GM23338 (cell line): ENCODE measurements at regions not wholly inside any gene's neighbourhood (a gene's known extent, or its start where the extent isn't known, plus 50 kb on each side); places are given as distances from the start of the nearest gene placed in this dataset.

Experiments used
- ATAC-seq: fragments of 200-7000 bp; cut with Tn5 transposase; 3 replicates; pipeline ENCODE4 v1.9.1; 2020
- DNase-seq: peaks from one replicate; pipeline ENCODE4 v3.0.0-alpha.2; 2015; ENCODE audit warnings: low spot score
- H2AFZ ChIP-seq: fragments of 200-600 bp; sonication (generic); 2 replicates; pipeline ENCODE4 v1.8.0; 2016; ENCODE audit warnings: antibody characterized with exemption, mild to moderate bottlenecking, moderate library complexity
- H3F3A ChIP-seq: fragments of 200-600 bp; sonication (generic); replicated peaks from 2 replicates; pipeline ENCODE4 v1.8.0; 2017; ENCODE audit warnings: antibody characterized with exemption, mixed run types, low read depth
- H3K27ac ChIP-seq: fragments of 200-600 bp; sonication (generic); 2 replicates; pipeline ENCODE4 v1.6.1; 2016; ENCODE audit warnings: low read depth
- H3K27me3 ChIP-seq: fragments of 200-600 bp; sonication (generic); 2 replicates; pipeline ENCODE4 v1.8.0; 2016; ENCODE audit warnings: mild to moderate bottlenecking, mixed run types, moderate library complexity; ENCODE audit not compliant: insufficient read depth
- H3K36me3 ChIP-seq: fragments of 200-600 bp; sonication (generic); 2 replicates; pipeline ENCODE4 v1.8.0; 2016; ENCODE audit warnings: mild to moderate bottlenecking; ENCODE audit not compliant: insufficient read depth
- H3K4me1 ChIP-seq: fragments of 200-600 bp; sonication (generic); 2 replicates; pipeline ENCODE4 v1.8.0; 2016; ENCODE audit warnings: mild to moderate bottlenecking, moderate library complexity; ENCODE audit not compliant: insufficient read depth
- H3K4me2 ChIP-seq: fragments of 200-600 bp; sonication (generic); 2 replicates; pipeline ENCODE4 v1.7.1; 2017; ENCODE audit warnings: mixed run types
- H3K4me3 ChIP-seq: fragments of 200-600 bp; sonication (generic); 2 replicates; pipeline ENCODE4 v1.6.1; 2016; ENCODE audit warnings: mixed run types
- H3K79me2 ChIP-seq: fragments of 200-600 bp; sonication (generic); replicated peaks from 2 replicates; pipeline ENCODE4 v1.8.0; 2017; ENCODE audit warnings: mild to moderate bottlenecking; ENCODE audit not compliant: insufficient read depth
- H3K9me2 ChIP-seq: fragments of 200-600 bp; sonication (generic); 2 replicates; pipeline ENCODE4 v1.8.0; 2017; ENCODE audit not compliant: insufficient read depth
- H4K20me1 ChIP-seq: fragments of 200-600 bp; sonication (generic); replicated peaks from 2 replicates; pipeline ENCODE4 v1.8.0; 2017; ENCODE audit warnings: mild to moderate bottlenecking; ENCODE audit not compliant: insufficient read depth
- H3K27ac Mint-ChIP-seq: 2 replicates; pipeline ENCODE4 v1.8.0; 2020; ENCODE audit warnings: inconsistent platforms, mild to moderate bottlenecking, moderate library complexity, mixed read lengths
- H3K27me3 Mint-ChIP-seq: 3 replicates; pipeline ENCODE4 v1.8.0; 2022; ENCODE audit warnings: low read depth, mild to moderate bottlenecking, moderate library complexity, mixed read lengths, inconsistent platforms; ENCODE audit not compliant: insufficient read depth, poor library complexity
- H3K36me3 Mint-ChIP-seq: 3 replicates; pipeline ENCODE4 v1.8.0; 2021; ENCODE audit warnings: low read depth, mild to moderate bottlenecking, inconsistent platforms, moderate library complexity, mixed read lengths
- H3K4me1 Mint-ChIP-seq: 3 replicates; pipeline ENCODE4 v1.8.0; 2020; ENCODE audit warnings: mild to moderate bottlenecking, inconsistent platforms, mixed read lengths
- H3K4me3 Mint-ChIP-seq: 3 replicates; pipeline ENCODE4 v1.8.0; 2021; ENCODE audit warnings: moderate library complexity, mild to moderate bottlenecking, inconsistent platforms, mixed read lengths
- H3K9me3 Mint-ChIP-seq: 3 replicates; pipeline ENCODE4 v1.8.0; 2020; ENCODE audit warnings: moderate library complexity, mild to moderate bottlenecking, inconsistent platforms, mixed read lengths
- CTCF ChIP-seq, 2 experiments: fragments of 200-600 bp in 1 of 2; sonication (generic) in 1 of 2; conservative IDR thresholded peaks; 2 replicates each; pipeline versions ENCODE4 v1.5.1 to v1.6.1; 2016 to 2017; ENCODE audit warnings: antibody characterized with exemption in 2 of 2, low read depth in 2 of 2, mild to moderate bottlenecking in 2 of 2, moderate library complexity in 1 of 2
- JUNB ChIP-seq: IDR thresholded peaks from one replicate; pipeline ENCODE4 v1.6.1; 2016; ENCODE audit warnings: antibody characterized with exemption; ENCODE audit not compliant: unreplicated experiment
- REST ChIP-seq: IDR thresholded peaks from one replicate; pipeline ENCODE4 v1.6.1; 2018; ENCODE audit warnings: antibody characterized with exemption; ENCODE audit not compliant: unreplicated experiment
- ZNF331 ChIP-seq: fragments of 250-450 bp; sonication (Bioruptor Pico); IDR thresholded peaks from 2 replicates; pipeline ENCODE4 v1.5.0; 2020; ENCODE audit warnings: low read depth, mild to moderate bottlenecking, moderate library complexity
- TF ChIP-seq, protein P1 (sequence below): fragments of 250-450 bp; sonication (Bioruptor Pico); IDR thresholded peaks from 2 replicates; pipeline ENCODE4 v1.5.0; 2020; ENCODE audit warnings: mild to moderate bottlenecking, moderate library complexity

- Histone ChIP-seq H3K4me2 (no peak overlapping the region), H3K27ac (no peak overlapping the region), H2AFZ (no peak overlapping the region), H3K27me3 (no peaks in the 10 kb centered on the region), H3K36me3 (no peaks in the 10 kb centered on the region), H3K9me2 (0 out of 2 replicates have a peak, but pooled peaks cover 5% of the 10 kb centered on the region), H4K20me1 (no peaks in the 10 kb centered on the region), H3K79me2 (no peaks in the 10 kb centered on the region), H3F3A (no peaks in the 10 kb centered on the region), H3K4me1 (peaks cover under 1% of the 10 kb centered on the region; the same call in 1 of the 2 replicates), H3K4me3 (no peak overlapping the region)
- DNase-seq (no peak), ATAC-seq (no peak)
- no peak overlapping the region for H3K4me3 Mint-ChIP-seq
- H3K27ac Mint-ChIP-seq = no peak overlapping the region
- TF ChIP-seq CTCF (conservative IDR thresholded peaks at IDR 0.05; ENCODE audit: low read depth in 2 of 2) (no peak), ZNF331 (no peak)
- H3K27me3 Mint-ChIP-seq = no peaks in the 10 kb centered on the region
- no peaks in the 10 kb centered on the region for H3K36me3 Mint-ChIP-seq
- peaks cover 5% of the 10 kb centered on the region for H3K4me1 Mint-ChIP-seq
- no peaks in the 10 kb centered on the region for H3K9me3 Mint-ChIP-seq
Measured at GRCh38 chr20:16842486-16843120, 94.4 kb downstream of the OTOR start.

DNA sequence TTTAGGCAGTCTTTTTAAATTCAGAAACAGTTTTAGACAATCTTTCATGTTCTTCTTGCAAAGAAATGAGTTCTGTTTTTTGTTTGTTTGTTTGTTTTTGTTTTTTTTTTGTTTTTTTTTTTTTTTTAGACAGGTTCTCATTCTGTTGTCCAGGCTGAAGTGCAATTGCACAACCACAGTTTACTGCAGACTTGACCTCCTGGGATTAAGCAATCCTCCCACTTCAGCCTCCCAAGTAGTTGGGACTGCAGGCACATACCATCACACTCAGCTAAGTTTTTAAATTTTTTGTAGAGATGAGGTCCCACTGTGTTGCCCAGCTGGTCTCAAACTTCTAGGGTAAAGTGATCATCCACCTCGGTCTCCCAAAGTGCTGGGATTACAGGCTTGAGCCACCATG, 96.2 kb downstream of the OTOR start:
- no peaks in the 10 kb centered on the region for H3K27me3 ChIP-seq
- no peaks in the 10 kb centered on the region for H3K79me2 ChIP-seq
- no peaks in the 10 kb centered on the region for H3K36me3 ChIP-seq
- no peak overlapping the region for H3K4me3 ChIP-seq
- Mint-ChIP-seq H3K4me1 (peaks cover 15% of the 10 kb centered on the region), H3K27me3 (no peaks in the 10 kb centered on the region), H3K36me3 (no peaks in the 10 kb centered on the region), H3K9me3 (no peaks in the 10 kb centered on the region), H3K4me3 (no peak overlapping the region), H3K27ac (no peak overlapping the region)
- peaks cover 16% of the 10 kb centered on the region for H3K4me1 ChIP-seq
- no peak overlapping the region for H3K27ac ChIP-seq
- H4K20me1 ChIP-seq = no peaks in the 10 kb centered on the region
- H3K4me2 ChIP-seq = no peak overlapping the region
- no peak for ATAC-seq
- TF ChIP-seq JUNB = no peak
- no peak for TF ChIP-seq REST
- TF ChIP-seq, protein P1, sequence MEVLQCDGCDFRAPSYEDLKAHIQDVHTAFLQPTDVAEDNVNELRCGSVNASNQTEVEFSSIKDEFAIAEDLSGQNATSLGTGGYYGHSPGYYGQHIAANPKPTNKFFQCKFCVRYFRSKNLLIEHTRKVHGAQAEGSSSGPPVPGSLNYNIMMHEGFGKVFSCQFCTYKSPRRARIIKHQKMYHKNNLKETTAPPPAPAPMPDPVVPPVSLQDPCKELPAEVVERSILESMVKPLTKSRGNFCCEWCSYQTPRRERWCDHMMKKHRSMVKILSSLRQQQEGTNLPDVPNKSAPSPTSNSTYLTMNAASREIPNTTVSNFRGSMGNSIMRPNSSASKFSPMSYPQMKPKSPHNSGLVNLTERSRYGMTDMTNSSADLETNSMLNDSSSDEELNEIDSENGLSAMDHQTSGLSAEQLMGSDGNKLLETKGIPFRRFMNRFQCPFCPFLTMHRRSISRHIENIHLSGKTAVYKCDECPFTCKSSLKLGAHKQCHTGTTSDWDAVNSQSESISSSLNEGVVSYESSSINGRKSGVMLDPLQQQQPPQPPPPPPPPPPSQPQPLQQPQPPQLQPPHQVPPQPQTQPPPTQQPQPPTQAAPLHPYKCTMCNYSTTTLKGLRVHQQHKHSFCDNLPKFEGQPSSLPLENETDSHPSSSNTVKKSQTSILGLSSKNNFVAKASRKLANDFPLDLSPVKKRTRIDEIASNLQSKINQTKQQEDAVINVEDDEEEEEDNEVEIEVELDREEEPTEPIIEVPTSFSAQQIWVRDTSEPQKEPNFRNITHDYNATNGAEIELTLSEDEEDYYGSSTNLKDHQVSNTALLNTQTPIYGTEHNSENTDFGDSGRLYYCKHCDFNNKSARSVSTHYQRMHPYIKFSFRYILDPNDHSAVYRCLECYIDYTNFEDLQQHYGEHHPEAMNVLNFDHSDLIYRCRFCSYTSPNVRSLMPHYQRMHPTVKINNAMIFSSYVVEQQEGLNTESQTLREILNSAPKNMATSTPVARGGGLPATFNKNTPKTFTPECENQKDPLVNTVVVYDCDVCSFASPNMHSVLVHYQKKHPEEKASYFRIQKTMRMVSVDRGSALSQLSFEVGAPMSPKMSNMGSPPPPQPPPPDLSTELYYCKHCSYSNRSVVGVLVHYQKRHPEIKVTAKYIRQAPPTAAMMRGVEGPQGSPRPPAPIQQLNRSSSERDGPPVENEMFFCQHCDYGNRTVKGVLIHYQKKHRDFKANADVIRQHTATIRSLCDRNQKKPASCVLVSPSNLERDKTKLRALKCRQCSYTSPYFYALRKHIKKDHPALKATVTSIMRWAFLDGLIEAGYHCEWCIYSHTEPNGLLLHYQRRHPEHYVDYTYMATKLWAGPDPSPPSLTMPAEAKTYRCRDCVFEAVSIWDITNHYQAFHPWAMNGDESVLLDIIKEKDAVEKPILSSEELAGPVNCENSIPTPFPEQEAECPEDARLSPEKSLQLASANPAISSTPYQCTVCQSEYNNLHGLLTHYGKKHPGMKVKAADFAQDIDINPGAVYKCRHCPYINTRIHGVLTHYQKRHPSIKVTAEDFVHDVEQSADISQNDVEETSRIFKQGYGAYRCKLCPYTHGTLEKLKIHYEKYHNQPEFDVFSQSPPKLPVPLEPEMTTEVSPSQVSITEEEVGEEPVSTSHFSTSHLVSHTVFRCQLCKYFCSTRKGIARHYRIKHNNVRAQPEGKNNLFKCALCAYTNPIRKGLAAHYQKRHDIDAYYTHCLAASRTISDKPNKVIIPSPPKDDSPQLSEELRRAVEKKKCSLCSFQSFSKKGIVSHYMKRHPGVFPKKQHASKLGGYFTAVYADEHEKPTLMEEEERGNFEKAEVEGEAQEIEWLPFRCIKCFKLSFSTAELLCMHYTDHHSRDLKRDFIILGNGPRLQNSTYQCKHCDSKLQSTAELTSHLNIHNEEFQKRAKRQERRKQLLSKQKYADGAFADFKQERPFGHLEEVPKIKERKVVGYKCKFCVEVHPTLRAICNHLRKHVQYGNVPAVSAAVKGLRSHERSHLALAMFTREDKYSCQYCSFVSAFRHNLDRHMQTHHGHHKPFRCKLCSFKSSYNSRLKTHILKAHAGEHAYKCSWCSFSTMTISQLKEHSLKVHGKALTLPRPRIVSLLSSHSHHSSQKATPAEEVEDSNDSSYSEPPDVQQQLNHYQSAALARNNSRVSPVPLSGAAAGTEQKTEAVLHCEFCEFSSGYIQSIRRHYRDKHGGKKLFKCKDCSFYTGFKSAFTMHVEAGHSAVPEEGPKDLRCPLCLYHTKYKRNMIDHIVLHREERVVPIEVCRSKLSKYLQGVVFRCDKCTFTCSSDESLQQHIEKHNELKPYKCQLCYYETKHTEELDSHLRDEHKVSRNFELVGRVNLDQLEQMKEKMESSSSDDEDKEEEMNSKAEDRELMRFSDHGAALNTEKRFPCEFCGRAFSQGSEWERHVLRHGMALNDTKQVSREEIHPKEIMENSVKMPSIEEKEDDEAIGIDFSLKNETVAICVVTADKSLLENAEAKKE (CRISPR knock-in tag) = no peak
- TF ChIP-seq CTCF (conservative IDR thresholded peaks at IDR 0.05; ENCODE audit: low read depth in 2 of 2) = no peak
- no peak for DNase-seq
- H2AFZ ChIP-seq = no peak overlapping the region
- 0 out of 2 replicates have a peak, but pooled peaks cover 5% of the 10 kb centered on the region for H3K9me2 ChIP-seq
- no peaks in the 10 kb centered on the region for H3F3A ChIP-seq
